ENCODE measurements at regions not wholly inside any gene's neighbourhood (a gene's known extent, or its start where the extent isn't known, plus 50 kb on each side); places are given as distances from the start of the nearest gene placed in this dataset.

DNA sequence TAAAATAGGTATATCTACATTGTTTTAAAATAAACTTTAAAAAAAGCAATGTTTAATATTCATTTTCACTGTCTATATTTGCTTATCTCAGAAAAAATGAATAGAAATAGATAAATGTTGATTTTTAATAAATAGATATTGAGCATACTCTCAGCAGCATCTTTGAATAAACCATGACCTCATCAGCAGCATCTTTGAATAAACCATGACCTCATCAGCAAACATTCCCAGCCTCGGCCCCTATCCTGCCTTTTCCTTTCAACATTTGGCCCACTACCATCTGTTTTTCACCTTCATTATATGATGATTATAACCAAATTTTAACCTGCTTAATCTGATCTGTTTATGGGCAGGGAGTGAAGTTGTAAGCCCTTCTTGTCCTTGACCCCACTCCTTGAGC is 148.7 kb upstream of the SAMSN1 start:
- Histone ChIP-seq H3K9ac (ENCODE audit: low read length) (no peak overlapping the region), H3K9me3 (ENCODE audit: insufficient read depth, low read length) (no peaks in the 10 kb centered on the region), H3K27me3 (ENCODE audit: low read depth, low read length) (no peaks in the 10 kb centered on the region), H2AFZ (ENCODE audit: low read depth, low read length) (no peak overlapping the region), H3K4me3 (ENCODE audit: low read length) (no peak overlapping the region), H3K4me1 (ENCODE audit: low read length) (0 out of 2 replicates have a peak, but pooled peaks cover 4% of the 10 kb centered on the region), H3K79me2 (ENCODE audit: low read length) (no peaks in the 10 kb centered on the region), H3K36me3 (replicated peaks; ENCODE audit: low read depth, low read length) (no peaks in the 10 kb centered on the region), H4K20me1 (ENCODE audit: insufficient read depth, low read length) (no peaks in the 10 kb centered on the region), H3K4me2 (ENCODE audit: low read length) (no peak overlapping the region), H3K27ac (ENCODE audit: low read length) (no peak overlapping the region)
- TF ChIP-seq, protein P1, sequence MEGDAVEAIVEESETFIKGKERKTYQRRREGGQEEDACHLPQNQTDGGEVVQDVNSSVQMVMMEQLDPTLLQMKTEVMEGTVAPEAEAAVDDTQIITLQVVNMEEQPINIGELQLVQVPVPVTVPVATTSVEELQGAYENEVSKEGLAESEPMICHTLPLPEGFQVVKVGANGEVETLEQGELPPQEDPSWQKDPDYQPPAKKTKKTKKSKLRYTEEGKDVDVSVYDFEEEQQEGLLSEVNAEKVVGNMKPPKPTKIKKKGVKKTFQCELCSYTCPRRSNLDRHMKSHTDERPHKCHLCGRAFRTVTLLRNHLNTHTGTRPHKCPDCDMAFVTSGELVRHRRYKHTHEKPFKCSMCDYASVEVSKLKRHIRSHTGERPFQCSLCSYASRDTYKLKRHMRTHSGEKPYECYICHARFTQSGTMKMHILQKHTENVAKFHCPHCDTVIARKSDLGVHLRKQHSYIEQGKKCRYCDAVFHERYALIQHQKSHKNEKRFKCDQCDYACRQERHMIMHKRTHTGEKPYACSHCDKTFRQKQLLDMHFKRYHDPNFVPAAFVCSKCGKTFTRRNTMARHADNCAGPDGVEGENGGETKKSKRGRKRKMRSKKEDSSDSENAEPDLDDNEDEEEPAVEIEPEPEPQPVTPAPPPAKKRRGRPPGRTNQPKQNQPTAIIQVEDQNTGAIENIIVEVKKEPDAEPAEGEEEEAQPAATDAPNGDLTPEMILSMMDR (IDR thresholded peaks at IDR 0.05; ENCODE audit: low read depth, low read length): no peak
- no peak for TF ChIP-seq EZH2phosphoT487 (IDR thresholded peaks at IDR 0.05; ENCODE audit: low read depth)

DNA sequence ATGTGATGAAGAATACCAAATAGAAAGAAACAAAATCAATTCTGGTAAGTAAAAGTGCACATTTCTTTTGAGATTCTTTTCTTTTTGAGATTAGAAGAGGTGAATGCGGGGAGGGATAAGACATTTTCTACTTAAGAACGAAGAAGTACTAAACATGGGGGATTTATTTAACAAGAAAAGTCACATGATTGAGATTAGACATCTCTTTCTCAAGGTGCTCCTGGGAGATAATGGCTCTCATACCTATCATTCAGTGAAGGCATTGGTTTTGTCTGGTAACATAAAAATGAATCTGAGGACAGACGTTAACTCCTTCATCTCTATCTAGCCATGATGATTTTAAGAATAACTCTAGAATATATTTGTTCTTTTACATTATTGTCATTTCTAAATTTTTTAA is 147.9 kb upstream of the SAMSN1 start:
- Histone ChIP-seq H3K4me2 (ENCODE audit: low read length) (no peak overlapping the region), H3K36me3 (replicated peaks; ENCODE audit: low read depth, low read length) (no peaks in the 10 kb centered on the region), H3K27me3 (ENCODE audit: low read depth, low read length) (no peaks in the 10 kb centered on the region), H4K20me1 (ENCODE audit: insufficient read depth, low read length) (no peaks in the 10 kb centered on the region), H3K9ac (ENCODE audit: low read length) (no peak overlapping the region), H2AFZ (ENCODE audit: low read depth, low read length) (no peak overlapping the region), H3K9me3 (ENCODE audit: insufficient read depth, low read length) (no peaks in the 10 kb centered on the region), H3K4me1 (ENCODE audit: low read length) (0 out of 2 replicates have a peak, but pooled peaks cover 4% of the 10 kb centered on the region), H3K27ac (ENCODE audit: low read length) (no peak overlapping the region), H3K4me3 (ENCODE audit: low read length) (no peak overlapping the region), H3K79me2 (ENCODE audit: low read length) (no peaks in the 10 kb centered on the region)
- TF ChIP-seq EZH2phosphoT487 (IDR thresholded peaks at IDR 0.05; ENCODE audit: low read depth): no peak
- TF ChIP-seq, protein P1 (IDR thresholded peaks at IDR 0.05; ENCODE audit: low read depth, low read length): no peak

DNA sequence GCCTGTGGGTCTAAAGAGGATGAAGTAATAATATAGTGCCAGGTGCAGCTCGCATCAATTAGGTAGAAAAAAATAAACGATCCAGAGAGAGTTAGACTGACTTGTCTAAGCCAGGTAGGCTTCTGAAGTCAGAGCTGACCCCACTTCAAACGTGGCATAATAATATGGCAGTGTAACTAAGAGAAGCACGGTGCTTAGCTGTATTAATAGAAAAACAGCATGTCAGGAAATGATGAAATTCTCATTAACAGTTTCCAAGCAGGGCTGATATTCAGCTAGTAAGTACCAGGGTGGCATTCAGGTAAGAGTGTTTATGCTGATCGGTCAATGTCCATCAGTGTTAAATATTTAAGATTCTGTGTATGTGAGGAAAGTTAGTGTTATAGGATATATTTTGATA is 145.8 kb upstream of the SAMSN1 start:
- Histone ChIP-seq H3K4me3 (ENCODE audit: low read length) (no peak overlapping the region), H3K27ac (ENCODE audit: low read length) (no peak overlapping the region), H3K4me1 (ENCODE audit: low read length) (peaks cover 20% of the 10 kb centered on the region), H3K9ac (ENCODE audit: low read length) (no peak overlapping the region), H3K9me3 (ENCODE audit: insufficient read depth, low read length) (no peaks in the 10 kb centered on the region), H3K79me2 (ENCODE audit: low read length) (no peaks in the 10 kb centered on the region), H2AFZ (ENCODE audit: low read depth, low read length) (no peak overlapping the region; the same call in 1 of the 2 replicates), H4K20me1 (ENCODE audit: insufficient read depth, low read length) (no peaks in the 10 kb centered on the region), H3K4me2 (ENCODE audit: low read length) (no peak overlapping the region), H3K36me3 (replicated peaks; ENCODE audit: low read depth, low read length) (no peaks in the 10 kb centered on the region), H3K27me3 (ENCODE audit: low read depth, low read length) (no peaks in the 10 kb centered on the region)
- no peak for TF ChIP-seq EZH2phosphoT487 (IDR thresholded peaks at IDR 0.05; ENCODE audit: low read depth)
- TF ChIP-seq, protein P1 (IDR thresholded peaks at IDR 0.05; ENCODE audit: low read depth, low read length): no peak

DNA sequence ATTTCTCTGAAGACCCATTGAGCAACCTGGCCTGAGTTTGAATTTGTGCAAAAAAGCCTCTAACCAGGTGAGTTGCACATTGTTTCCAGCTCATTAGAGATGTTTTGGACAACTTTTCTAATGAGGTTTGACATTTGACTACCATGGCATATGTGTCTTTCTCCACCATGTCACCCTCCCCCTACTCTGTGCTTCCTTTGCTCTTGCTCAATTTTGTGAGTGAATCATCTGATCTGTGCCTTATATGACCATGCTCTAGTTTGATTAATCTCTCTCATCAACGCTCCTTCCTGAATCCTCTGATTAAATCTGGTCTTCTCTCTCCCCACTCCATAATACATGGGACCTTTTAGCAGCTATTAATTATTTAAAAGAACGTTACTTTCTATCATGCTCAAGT is 144.8 kb upstream of the SAMSN1 start:
- Histone ChIP-seq H3K4me3 (ENCODE audit: low read length) (no peak overlapping the region), H3K9ac (ENCODE audit: low read length) (no peak overlapping the region), H3K36me3 (replicated peaks; ENCODE audit: low read depth, low read length) (no peaks in the 10 kb centered on the region), H3K27me3 (ENCODE audit: low read depth, low read length) (no peaks in the 10 kb centered on the region), H3K27ac (ENCODE audit: low read length) (no peak overlapping the region), H3K79me2 (ENCODE audit: low read length) (no peaks in the 10 kb centered on the region), H4K20me1 (ENCODE audit: insufficient read depth, low read length) (no peaks in the 10 kb centered on the region), H3K4me2 (ENCODE audit: low read length) (no peak overlapping the region), H3K9me3 (ENCODE audit: insufficient read depth, low read length) (no peaks in the 10 kb centered on the region), H2AFZ (ENCODE audit: low read depth, low read length) (no peak overlapping the region), H3K4me1 (ENCODE audit: low read length) (peaks cover 31% of the 10 kb centered on the region)
- TF ChIP-seq, protein P1 (IDR thresholded peaks at IDR 0.05; ENCODE audit: low read depth, low read length): no peak
- TF ChIP-seq EZH2phosphoT487 (IDR thresholded peaks at IDR 0.05; ENCODE audit: low read depth): no peak

Measured in OCI-LY3 (cell line).